ENCODE measurements at regions not wholly inside any gene's neighbourhood (a gene's known extent, or its start where the extent isn't known, plus 50 kb on each side); places are given as distances from the start of the nearest gene placed in this dataset.

- Histone ChIP-seq H3K4me3 (ENCODE audit: insufficient read depth, low read length, poor library complexity, severe bottlenecking) (no peak overlapping the region), H3K27me3 (ENCODE audit: low read length) (no peaks in the 10 kb centered on the region), H3K36me3 (ENCODE audit: low read length) (no peaks in the 10 kb centered on the region), H3K9ac (ENCODE audit: low read length) (no peak overlapping the region), H4K20me1 (ENCODE audit: low read depth, low read length) (no peaks in the 10 kb centered on the region), H3K79me2 (ENCODE audit: insufficient read depth, low read length) (no peaks in the 10 kb centered on the region), H3K9me2 (replicated peaks; ENCODE audit: insufficient read depth, low read length) (no peaks in the 10 kb centered on the region), H3K9me3 (ENCODE audit: insufficient read depth, low read length) (no peaks in the 10 kb centered on the region), H3F3A (ENCODE audit: insufficient read depth) (no peaks in the 10 kb centered on the region), H2AFZ (ENCODE audit: low read depth, low read length, severe bottlenecking) (no peak overlapping the region), H3K4me2 (ENCODE audit: low read depth, low read length, poor library complexity, severe bottlenecking) (no peak overlapping the region), H3K27ac (ENCODE audit: low read depth, low read length) (no peak overlapping the region)
- no peak for TF ChIP-seq EZH2phosphoT487 (conservative IDR thresholded peaks at IDR 0.05; ENCODE audit: low read length)
- TF ChIP-seq CTCF (IDR thresholded peaks at IDR 0.05; ENCODE audit: insufficient read depth, low read length, poor library complexity, severe bottlenecking): no peak
Measured at GRCh38 chr3:137304313-137305056, 346.7 kb downstream of the IL20RB start.

- Histone ChIP-seq H3K79me2 (ENCODE audit: insufficient read depth, low read length) (no peaks in the 10 kb centered on the region), H2AFZ (ENCODE audit: low read depth, low read length, severe bottlenecking) (no peak overlapping the region), H3K36me3 (ENCODE audit: low read length) (no peaks in the 10 kb centered on the region), H3F3A (ENCODE audit: insufficient read depth) (no peaks in the 10 kb centered on the region), H3K4me2 (ENCODE audit: low read depth, low read length, poor library complexity, severe bottlenecking) (no peak overlapping the region), H3K9ac (ENCODE audit: low read length) (no peak overlapping the region), H3K27me3 (ENCODE audit: low read length) (no peaks in the 10 kb centered on the region), H3K27ac (ENCODE audit: low read depth, low read length) (no peak overlapping the region), H4K20me1 (ENCODE audit: low read depth, low read length) (no peaks in the 10 kb centered on the region), H3K9me3 (ENCODE audit: insufficient read depth, low read length) (no peaks in the 10 kb centered on the region), H3K9me2 (replicated peaks; ENCODE audit: insufficient read depth, low read length) (no peaks in the 10 kb centered on the region), H3K4me3 (ENCODE audit: insufficient read depth, low read length, poor library complexity, severe bottlenecking) (no peak overlapping the region)
- no peak for TF ChIP-seq EZH2phosphoT487 (conservative IDR thresholded peaks at IDR 0.05; ENCODE audit: low read length)
- TF ChIP-seq CTCF (IDR thresholded peaks at IDR 0.05; ENCODE audit: insufficient read depth, low read length, poor library complexity, severe bottlenecking): no peak
Measured at GRCh38 chr3:137324114-137324513, 366.3 kb downstream of the IL20RB start.

GRCh38 chr3:137325170-137325569, 367.4 kb downstream of the IL20RB start:
- Histone ChIP-seq H2AFZ (ENCODE audit: low read depth, low read length, severe bottlenecking) (no peak overlapping the region), H3K9me2 (replicated peaks; ENCODE audit: insufficient read depth, low read length) (no peaks in the 10 kb centered on the region), H3K9me3 (ENCODE audit: insufficient read depth, low read length) (no peaks in the 10 kb centered on the region), H4K20me1 (ENCODE audit: low read depth, low read length) (no peaks in the 10 kb centered on the region), H3K27me3 (ENCODE audit: low read length) (no peaks in the 10 kb centered on the region), H3K36me3 (ENCODE audit: low read length) (no peaks in the 10 kb centered on the region), H3K4me3 (ENCODE audit: insufficient read depth, low read length, poor library complexity, severe bottlenecking) (no peak overlapping the region), H3K27ac (ENCODE audit: low read depth, low read length) (no peak overlapping the region), H3K79me2 (ENCODE audit: insufficient read depth, low read length) (no peaks in the 10 kb centered on the region), H3K9ac (ENCODE audit: low read length) (no peak overlapping the region), H3F3A (ENCODE audit: insufficient read depth) (no peaks in the 10 kb centered on the region), H3K4me2 (ENCODE audit: low read depth, low read length, poor library complexity, severe bottlenecking) (no peak overlapping the region)
- TF ChIP-seq EZH2phosphoT487 (conservative IDR thresholded peaks at IDR 0.05; ENCODE audit: low read length): no peak
- TF ChIP-seq CTCF (IDR thresholded peaks at IDR 0.05; ENCODE audit: insufficient read depth, low read length, poor library complexity, severe bottlenecking): no peak

Measured in SU-DHL-6 (cell line).